B cell (primary cell): ENCODE measurements at regions not wholly inside any gene's neighbourhood (a gene's known extent, or its start where the extent isn't known, plus 50 kb on each side); places are given as distances from the start of the nearest gene placed in this dataset.

ENCODE experiments used
- EZH2 ChIP-seq: IDR thresholded peaks from 2 replicates; pipeline ENCODE4 v1.6.1; 2012; ENCODE audit warnings: borderline replicate concordance, low read depth, mild to moderate bottlenecking, moderate library complexity, low read length; ENCODE audit not compliant: insufficient read depth, poor library complexity, severe bottlenecking
- TF ChIP-seq, protein P1 (sequence below): fragments of 200-600 bp; IDR thresholded peaks from one replicate; pipeline ENCODE4 v1.8.0; 2022; ENCODE audit warnings: antibody characterized with exemption, mild to moderate bottlenecking

DNA sequence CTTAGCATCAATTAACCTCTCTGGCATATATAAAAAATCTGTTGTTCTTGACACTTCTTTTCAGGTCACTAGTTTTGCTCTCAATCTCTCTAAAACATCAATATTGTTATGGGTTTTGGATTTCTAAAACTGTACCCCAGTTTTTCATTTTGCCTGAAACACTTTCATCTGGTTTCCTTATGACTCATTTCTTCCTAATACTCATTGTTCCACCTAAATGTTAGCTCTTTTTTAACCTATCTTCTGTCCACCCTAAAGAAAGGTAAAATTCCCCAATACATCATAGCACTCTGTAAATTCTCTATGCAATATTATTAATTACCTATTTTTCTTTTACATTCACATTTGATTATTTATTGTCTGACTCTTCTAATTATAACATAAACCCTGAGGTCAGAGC is 575.5 kb upstream of the NDST4 start:
- TF ChIP-seq, protein P1, sequence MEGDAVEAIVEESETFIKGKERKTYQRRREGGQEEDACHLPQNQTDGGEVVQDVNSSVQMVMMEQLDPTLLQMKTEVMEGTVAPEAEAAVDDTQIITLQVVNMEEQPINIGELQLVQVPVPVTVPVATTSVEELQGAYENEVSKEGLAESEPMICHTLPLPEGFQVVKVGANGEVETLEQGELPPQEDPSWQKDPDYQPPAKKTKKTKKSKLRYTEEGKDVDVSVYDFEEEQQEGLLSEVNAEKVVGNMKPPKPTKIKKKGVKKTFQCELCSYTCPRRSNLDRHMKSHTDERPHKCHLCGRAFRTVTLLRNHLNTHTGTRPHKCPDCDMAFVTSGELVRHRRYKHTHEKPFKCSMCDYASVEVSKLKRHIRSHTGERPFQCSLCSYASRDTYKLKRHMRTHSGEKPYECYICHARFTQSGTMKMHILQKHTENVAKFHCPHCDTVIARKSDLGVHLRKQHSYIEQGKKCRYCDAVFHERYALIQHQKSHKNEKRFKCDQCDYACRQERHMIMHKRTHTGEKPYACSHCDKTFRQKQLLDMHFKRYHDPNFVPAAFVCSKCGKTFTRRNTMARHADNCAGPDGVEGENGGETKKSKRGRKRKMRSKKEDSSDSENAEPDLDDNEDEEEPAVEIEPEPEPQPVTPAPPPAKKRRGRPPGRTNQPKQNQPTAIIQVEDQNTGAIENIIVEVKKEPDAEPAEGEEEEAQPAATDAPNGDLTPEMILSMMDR = no peak
- TF ChIP-seq EZH2 = no peak
